Panc1 (cell line): ENCODE measurements at regions not wholly inside any gene's neighbourhood (a gene's known extent, or its start where the extent isn't known, plus 50 kb on each side); places are given as distances from the start of the nearest gene placed in this dataset.

Experiments
- ATAC-seq: fragments of 200-7000 bp; cut with Tn5 transposase; 2 replicates; pipeline ENCODE4 v1.9.1; 2020; ENCODE audit warnings: mild to moderate bottlenecking, moderate library complexity
- BruUV-seq: library from RNA; stranded (reverse); fragments of 400-500 nt; replicated peaks from 2 replicates; lab custom pipeline; 2021; lab: Mats Ljungman, UMichigan
- CTCF ChIA-PET: fragments of 300-600 bp; sonication (Branson Sonifier 250); formaldehyde crosslinking; loops from one replicate; lab custom pipeline; 2022; ENCODE audit warnings: antibody characterized with exemption; lab: Charles Lee
- POLR2A ChIA-PET: fragments of 300-600 bp; sonication (Branson Sonifier 250); formaldehyde crosslinking; loops from one replicate; lab custom pipeline; 2022; ENCODE audit warnings: antibody characterized with exemption; lab: Charles Lee
- DNase-seq: peaks from one replicate; pipeline ENCODE4 v3.0.0-alpha.2; 2010; ENCODE audit warnings: low read depth, low spot score
- H3K27ac ChIP-seq: 2 replicates; pipeline ENCODE4 v1.5.1; 2011; ENCODE audit warnings: mild to moderate bottlenecking, low read length, inconsistent platforms
- H3K27me3 ChIP-seq: fragments of 200-500 bp; sonication (Bioruptor generic); 2 replicates; pipeline ENCODE4 v1.6.0; 2014; ENCODE audit warnings: low read length, inconsistent platforms; ENCODE audit not compliant: control insufficient read depth, insufficient read depth
- H3K36me3 ChIP-seq: fragments of 200-500 bp; sonication (Bioruptor generic); 2 replicates; pipeline ENCODE4 v1.5.1; 2014; ENCODE audit warnings: inconsistent platforms, mild to moderate bottlenecking, low read length, moderate library complexity; ENCODE audit not compliant: control insufficient read depth, insufficient read depth
- H3K4me1 ChIP-seq: 2 replicates; pipeline ENCODE4 v1.5.1; 2011; ENCODE audit warnings: inconsistent platforms, mild to moderate bottlenecking, low read length, moderate library complexity; ENCODE audit not compliant: control insufficient read depth, insufficient read depth
- H3K4me3 ChIP-seq, 2 experiments: 2 replicates each; pipeline ENCODE4 v1.5.1; 2011 to 2012; ENCODE audit warnings: low read depth in 2 of 2, low read length in 2 of 2, mild to moderate bottlenecking in 2 of 2, inconsistent platforms in 1 of 2, moderate library complexity in 1 of 2
- H3K9me3 ChIP-seq: fragments of 200-500 bp; sonication (Bioruptor generic); 2 replicates; pipeline ENCODE4 v1.5.1; 2014; ENCODE audit warnings: low read depth, mild to moderate bottlenecking, inconsistent platforms, low read length, moderate library complexity; ENCODE audit not compliant: control insufficient read depth, insufficient read depth
- POLR2AphosphoS5 ChIP-seq: IDR thresholded peaks from 2 replicates; pipeline ENCODE4 v1.6.1; 2012; ENCODE audit warnings: mild to moderate bottlenecking, low read depth, low read length, moderate library complexity
- SIN3A ChIP-seq: IDR thresholded peaks from 2 replicates; pipeline ENCODE4 v1.6.1; 2012; ENCODE audit warnings: low read depth, mild to moderate bottlenecking, low read length, moderate library complexity, borderline replicate concordance; ENCODE audit not compliant: insufficient read depth
- TCF7L2 ChIP-seq: IDR thresholded peaks from 2 replicates; pipeline ENCODE4 v1.6.1; 2011; ENCODE audit warnings: mild to moderate bottlenecking, low read depth, low read length, inconsistent platforms
- in situ Hi-C: cut with HindIII; loops from 2 replicates; pipeline ENCODE4 v1.10.0; 2016; ENCODE audit warnings: low sequenced_read_pairs, low pct_unique_long_range_greater_than_20kb
- intact Hi-C: fragments of 100-400 bp; cut with micrococcal nuclease; formaldehyde crosslinking; loops from one replicate; pipeline ENCODE4 v1.10.0; 2022; ENCODE audit not compliant: unreplicated experiment
- TF ChIP-seq, protein P1 (sequence below): fragments of 450-650 bp; IDR thresholded peaks from 2 replicates; pipeline ENCODE4 v1.5.1; 2017; ENCODE audit warnings: mild to moderate bottlenecking
- TF ChIP-seq, protein P2 (sequence below), 2 experiments: IDR thresholded peaks; 2 replicates each; pipeline ENCODE4 v1.6.1; 2011 to 2012; ENCODE audit warnings: low read depth in 2 of 2, control low read depth in 1 of 2, low read length in 1 of 2, mild to moderate bottlenecking in 1 of 2, moderate library complexity in 1 of 2; ENCODE audit not compliant: insufficient read depth in 1 of 2

- BruUV-seq, result no TSS peak
- DNase-seq (no peak), ATAC-seq (no peak)
- Histone ChIP-seq H3K4me3 (no peak overlapping the region), H3K9me3 (no peaks in the 10 kb centered on the region), H3K27ac (no peak overlapping the region), H3K4me1 (peaks cover 2% of the 10 kb centered on the region; the same call in 1 of the 2 replicates), H3K27me3 (no peaks in the 10 kb centered on the region), H3K36me3 (no peaks in the 10 kb centered on the region)
- in situ Hi-C loops, result no loop called here
- CTCF ChIA-PET, result no interaction called here
- intact Hi-C loops, result no loop called here
- TF ChIP-seq POLR2AphosphoS5 (no peak), SIN3A (no peak), TCF7L2 (no peak)
- TF ChIP-seq, protein P1, sequence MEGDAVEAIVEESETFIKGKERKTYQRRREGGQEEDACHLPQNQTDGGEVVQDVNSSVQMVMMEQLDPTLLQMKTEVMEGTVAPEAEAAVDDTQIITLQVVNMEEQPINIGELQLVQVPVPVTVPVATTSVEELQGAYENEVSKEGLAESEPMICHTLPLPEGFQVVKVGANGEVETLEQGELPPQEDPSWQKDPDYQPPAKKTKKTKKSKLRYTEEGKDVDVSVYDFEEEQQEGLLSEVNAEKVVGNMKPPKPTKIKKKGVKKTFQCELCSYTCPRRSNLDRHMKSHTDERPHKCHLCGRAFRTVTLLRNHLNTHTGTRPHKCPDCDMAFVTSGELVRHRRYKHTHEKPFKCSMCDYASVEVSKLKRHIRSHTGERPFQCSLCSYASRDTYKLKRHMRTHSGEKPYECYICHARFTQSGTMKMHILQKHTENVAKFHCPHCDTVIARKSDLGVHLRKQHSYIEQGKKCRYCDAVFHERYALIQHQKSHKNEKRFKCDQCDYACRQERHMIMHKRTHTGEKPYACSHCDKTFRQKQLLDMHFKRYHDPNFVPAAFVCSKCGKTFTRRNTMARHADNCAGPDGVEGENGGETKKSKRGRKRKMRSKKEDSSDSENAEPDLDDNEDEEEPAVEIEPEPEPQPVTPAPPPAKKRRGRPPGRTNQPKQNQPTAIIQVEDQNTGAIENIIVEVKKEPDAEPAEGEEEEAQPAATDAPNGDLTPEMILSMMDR, result no peak
- TF ChIP-seq, protein P2, sequence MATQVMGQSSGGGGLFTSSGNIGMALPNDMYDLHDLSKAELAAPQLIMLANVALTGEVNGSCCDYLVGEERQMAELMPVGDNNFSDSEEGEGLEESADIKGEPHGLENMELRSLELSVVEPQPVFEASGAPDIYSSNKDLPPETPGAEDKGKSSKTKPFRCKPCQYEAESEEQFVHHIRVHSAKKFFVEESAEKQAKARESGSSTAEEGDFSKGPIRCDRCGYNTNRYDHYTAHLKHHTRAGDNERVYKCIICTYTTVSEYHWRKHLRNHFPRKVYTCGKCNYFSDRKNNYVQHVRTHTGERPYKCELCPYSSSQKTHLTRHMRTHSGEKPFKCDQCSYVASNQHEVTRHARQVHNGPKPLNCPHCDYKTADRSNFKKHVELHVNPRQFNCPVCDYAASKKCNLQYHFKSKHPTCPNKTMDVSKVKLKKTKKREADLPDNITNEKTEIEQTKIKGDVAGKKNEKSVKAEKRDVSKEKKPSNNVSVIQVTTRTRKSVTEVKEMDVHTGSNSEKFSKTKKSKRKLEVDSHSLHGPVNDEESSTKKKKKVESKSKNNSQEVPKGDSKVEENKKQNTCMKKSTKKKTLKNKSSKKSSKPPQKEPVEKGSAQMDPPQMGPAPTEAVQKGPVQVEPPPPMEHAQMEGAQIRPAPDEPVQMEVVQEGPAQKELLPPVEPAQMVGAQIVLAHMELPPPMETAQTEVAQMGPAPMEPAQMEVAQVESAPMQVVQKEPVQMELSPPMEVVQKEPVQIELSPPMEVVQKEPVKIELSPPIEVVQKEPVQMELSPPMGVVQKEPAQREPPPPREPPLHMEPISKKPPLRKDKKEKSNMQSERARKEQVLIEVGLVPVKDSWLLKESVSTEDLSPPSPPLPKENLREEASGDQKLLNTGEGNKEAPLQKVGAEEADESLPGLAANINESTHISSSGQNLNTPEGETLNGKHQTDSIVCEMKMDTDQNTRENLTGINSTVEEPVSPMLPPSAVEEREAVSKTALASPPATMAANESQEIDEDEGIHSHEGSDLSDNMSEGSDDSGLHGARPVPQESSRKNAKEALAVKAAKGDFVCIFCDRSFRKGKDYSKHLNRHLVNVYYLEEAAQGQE (IDR thresholded peaks at IDR 0.05; ENCODE audit: insufficient read depth in 1 of 2, low read depth in 2 of 2, low read length in 1 of 2), result no peak
- POLR2A ChIA-PET, result no interaction called here
Measured at GRCh38 chr2:8579485-8580085, 102.3 kb upstream of the ID2 start.

GRCh38 chr2:8580316-8581233, 101.3 kb upstream of the ID2 start:
- TF ChIP-seq TCF7L2 (no peak), POLR2AphosphoS5 (no peak), SIN3A (no peak)
- TF ChIP-seq, protein P2 (IDR thresholded peaks at IDR 0.05; ENCODE audit: insufficient read depth in 1 of 2, low read depth in 2 of 2, low read length in 1 of 2), result no peak
- TF ChIP-seq, protein P1, result no peak
- H3K27ac ChIP-seq, result no peak overlapping the region
- intact Hi-C loops, result no loop called here
- no peaks in the 10 kb centered on the region for H3K27me3 ChIP-seq
- BruUV-seq, result no TSS peak
- POLR2A ChIA-PET, result no interaction called here
- H3K36me3 ChIP-seq, result no peaks in the 10 kb centered on the region
- peaks cover 2% of the 10 kb centered on the region; the same call in 1 of the 2 replicates for H3K4me1 ChIP-seq
- ATAC-seq (no peak), DNase-seq (no peak)
- H3K4me3 ChIP-seq, result no peak overlapping the region
- CTCF ChIA-PET, result no interaction called here
- in situ Hi-C loops, result no loop called here
- no peaks in the 10 kb centered on the region for H3K9me3 ChIP-seq
